ENCODE measurements at regions not wholly inside any gene's neighbourhood (a gene's known extent, or its start where the extent isn't known, plus 50 kb on each side); places are given as distances from the start of the nearest gene placed in this dataset.
A peak's percentile ranks its signal among the peaks of the same experiment; 100 is the strongest.
"Not testable (repeated sequence)": the region's sequence is repeated elsewhere in the genome, so short reads cannot be mapped to it uniquely, and the experiment has no call there.

DNA sequence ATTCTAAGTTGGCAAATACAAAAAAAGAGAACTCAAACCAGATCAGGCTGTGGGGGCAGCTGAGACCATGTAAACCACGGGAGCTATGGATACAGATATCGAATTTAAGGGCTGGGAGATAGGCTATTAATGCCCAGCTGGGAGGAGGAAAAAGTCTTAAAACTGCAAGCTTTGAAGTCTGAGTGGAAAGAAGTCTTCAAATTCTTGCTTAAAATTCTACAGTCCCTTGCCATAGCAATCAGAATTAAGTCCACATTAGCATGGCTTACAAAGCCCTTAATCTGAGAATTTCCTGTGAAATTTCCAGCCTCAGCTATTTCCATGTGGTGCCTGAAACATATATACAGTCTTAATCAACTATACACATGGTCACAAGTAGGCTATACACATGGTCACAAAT is 465.0 kb upstream of the HSF2 start:
- TF ChIP-seq ZFX (IDR thresholded peaks at IDR 0.05; ENCODE audit: borderline replicate concordance) = no peak
- TF ChIP-seq, protein P1, sequence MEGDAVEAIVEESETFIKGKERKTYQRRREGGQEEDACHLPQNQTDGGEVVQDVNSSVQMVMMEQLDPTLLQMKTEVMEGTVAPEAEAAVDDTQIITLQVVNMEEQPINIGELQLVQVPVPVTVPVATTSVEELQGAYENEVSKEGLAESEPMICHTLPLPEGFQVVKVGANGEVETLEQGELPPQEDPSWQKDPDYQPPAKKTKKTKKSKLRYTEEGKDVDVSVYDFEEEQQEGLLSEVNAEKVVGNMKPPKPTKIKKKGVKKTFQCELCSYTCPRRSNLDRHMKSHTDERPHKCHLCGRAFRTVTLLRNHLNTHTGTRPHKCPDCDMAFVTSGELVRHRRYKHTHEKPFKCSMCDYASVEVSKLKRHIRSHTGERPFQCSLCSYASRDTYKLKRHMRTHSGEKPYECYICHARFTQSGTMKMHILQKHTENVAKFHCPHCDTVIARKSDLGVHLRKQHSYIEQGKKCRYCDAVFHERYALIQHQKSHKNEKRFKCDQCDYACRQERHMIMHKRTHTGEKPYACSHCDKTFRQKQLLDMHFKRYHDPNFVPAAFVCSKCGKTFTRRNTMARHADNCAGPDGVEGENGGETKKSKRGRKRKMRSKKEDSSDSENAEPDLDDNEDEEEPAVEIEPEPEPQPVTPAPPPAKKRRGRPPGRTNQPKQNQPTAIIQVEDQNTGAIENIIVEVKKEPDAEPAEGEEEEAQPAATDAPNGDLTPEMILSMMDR (IDR thresholded peaks at IDR 0.05) = no peak
- H3K27ac ChIP-seq = no peak overlapping the region

DNA sequence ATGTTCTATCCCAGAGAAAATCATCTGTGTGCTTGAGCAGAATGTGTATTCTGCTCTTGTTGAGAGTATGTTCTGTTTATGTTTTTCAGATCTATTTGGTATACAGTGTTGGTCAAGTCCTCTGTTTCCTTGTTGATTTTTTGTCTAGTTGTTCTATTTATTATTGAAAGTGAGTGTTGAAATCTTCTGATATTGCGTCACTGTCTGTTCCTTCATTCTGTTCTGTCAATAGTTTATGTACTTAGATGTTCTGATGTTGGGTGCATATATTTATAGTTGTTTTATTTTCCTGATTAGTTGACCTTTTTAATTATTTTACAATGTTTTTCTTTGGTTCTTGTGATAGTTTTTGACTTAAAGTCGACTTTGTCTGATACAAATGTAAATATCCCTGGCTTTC is 458.7 kb upstream of the HSF2 start:
- H3K27ac ChIP-seq = no peak overlapping the region
- TF ChIP-seq, protein P1 (IDR thresholded peaks at IDR 0.05) = no peak
- no peak for TF ChIP-seq ZFX (IDR thresholded peaks at IDR 0.05; ENCODE audit: borderline replicate concordance)

DNA sequence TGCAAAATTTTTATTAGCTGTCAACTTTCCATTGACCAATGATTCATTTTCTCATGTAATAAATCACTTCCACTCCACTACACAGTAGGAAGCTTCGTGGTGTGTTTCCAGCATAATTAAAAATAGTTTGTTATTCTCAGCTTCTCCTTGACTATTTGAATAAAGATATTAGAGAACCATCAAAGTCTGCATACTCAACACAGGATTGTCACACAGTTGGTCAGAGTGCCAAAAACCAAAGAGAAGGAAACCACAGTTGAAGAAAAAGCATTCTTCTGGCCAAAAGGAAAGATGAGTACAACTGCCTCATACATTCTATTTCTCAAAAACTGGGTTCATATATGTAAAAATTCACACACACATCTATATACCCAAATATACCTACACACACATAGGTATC is 455.1 kb upstream of the HSF2 start:
- no peak overlapping the region for H3K27ac ChIP-seq
- no peak for TF ChIP-seq ZFX (IDR thresholded peaks at IDR 0.05; ENCODE audit: borderline replicate concordance)
- TF ChIP-seq, protein P1 (IDR thresholded peaks at IDR 0.05) = no peak

DNA sequence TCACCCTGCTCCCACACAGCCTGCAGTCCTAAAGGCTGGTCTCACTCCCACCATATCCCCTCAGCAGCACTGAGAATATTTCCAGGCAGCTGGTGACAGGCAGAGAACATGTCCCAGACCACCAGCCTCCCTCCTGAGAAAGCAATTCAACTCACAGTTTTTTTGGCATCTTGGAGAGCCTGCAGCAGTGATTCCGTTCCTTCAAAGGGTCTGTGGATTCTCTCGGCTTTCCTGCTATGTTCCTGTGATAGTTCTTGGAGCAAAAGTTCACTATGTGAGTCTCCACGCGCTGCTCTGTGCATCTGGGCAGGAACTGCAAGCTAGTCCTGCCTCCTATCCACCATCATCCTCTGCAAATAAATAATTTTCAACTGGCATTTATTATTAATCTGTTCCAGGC is 448.3 kb upstream of the HSF2 start:
- no peak overlapping the region for H3K27ac ChIP-seq
- no peak for TF ChIP-seq ZFX (IDR thresholded peaks at IDR 0.05; ENCODE audit: borderline replicate concordance)
- TF ChIP-seq, protein P1 (IDR thresholded peaks at IDR 0.05) = no peak

DNA sequence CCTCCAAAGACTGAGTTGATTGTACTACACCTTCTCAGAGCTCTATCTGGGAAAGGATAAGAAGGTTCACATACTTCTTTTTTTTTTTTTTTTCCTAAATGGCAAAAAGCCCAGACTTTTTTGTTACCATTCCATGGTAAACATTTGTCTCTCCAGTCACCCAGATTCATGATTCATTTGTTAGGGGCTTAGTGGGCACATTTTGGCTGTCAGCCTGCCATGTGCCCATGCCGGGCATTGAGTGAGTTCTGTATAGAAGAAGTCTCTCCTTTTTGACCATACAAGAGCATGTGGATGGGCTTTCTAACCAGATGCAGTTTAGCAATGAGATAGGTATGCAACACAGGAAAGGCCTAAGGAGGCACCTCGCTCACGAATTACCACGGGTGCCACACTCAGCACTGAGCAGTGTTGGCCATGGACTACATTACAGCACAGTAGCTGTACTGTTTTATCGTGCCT is 447.5 kb upstream of the HSF2 start:
- no peak overlapping the region for H3K27ac ChIP-seq
- no peak for TF ChIP-seq ZFX (IDR thresholded peaks at IDR 0.05; ENCODE audit: borderline replicate concordance)
- TF ChIP-seq, protein P1 (IDR thresholded peaks at IDR 0.05) = no peak

DNA sequence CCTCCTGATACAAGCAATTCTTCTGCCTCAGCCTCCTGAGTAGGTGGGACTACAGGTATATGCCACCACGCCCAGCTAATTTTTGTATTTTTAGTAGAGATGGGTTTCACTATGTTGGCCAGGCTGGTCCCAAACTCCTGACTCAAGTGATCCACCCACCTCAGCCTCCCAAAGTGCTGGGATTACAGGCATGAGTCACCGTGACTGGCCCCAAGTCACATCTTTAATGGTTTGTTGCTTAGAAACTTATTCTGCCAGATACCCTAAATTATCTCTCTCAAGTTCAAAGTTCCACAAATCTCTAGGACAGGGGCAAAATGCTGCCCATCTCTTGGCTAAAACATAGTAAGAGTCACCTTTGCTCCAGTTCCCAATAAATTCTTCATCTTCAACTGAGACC is 444.1 kb upstream of the HSF2 start:
- H3K27ac ChIP-seq = not testable (repeated sequence)

DNA sequence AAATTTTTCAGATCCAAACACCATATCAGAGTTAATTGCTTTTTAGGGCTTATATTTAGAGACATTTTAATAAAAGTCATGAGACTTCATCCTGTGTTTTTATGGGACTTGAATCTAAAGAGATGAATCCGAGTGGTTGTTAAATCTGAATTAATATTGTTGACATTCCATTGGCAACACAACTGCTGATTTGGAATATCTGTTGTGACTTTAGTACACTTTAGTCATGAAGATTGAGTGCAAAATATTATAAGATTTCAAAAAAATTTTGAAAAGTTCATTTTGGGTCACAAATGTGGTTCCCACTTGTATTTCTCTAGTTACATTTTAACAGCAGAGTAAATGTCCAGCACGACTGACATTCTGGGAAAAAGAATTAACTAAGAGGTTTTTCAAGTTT is 442.7 kb upstream of the HSF2 start:
- TF ChIP-seq ZFX (IDR thresholded peaks at IDR 0.05; ENCODE audit: borderline replicate concordance) = no peak
- TF ChIP-seq, protein P1 (IDR thresholded peaks at IDR 0.05) = no peak
- no peak overlapping the region for H3K27ac ChIP-seq

DNA sequence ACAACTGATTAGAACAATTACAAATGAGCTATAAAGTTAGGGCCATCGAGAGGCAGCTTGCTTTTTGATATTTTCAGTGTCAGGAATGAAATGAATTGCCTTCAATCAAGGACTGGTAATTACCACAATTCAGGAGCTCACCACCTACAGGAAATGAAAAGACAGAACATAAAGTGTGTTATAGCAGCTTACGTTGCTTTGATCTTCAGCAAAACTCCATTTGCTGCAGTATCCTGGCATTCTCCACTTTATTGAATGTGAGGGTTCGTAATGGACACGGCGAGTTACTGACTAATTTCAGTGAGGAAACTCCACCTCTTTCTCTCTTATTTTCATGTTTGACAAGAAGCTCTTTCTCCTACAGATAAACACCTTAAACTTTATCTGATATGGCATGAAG is 440.0 kb upstream of the HSF2 start:
- peak overlapping the region; percentile 34 for H3K27ac ChIP-seq
- no peak for TF ChIP-seq ZFX (IDR thresholded peaks at IDR 0.05; ENCODE audit: borderline replicate concordance)
- TF ChIP-seq, protein P1 (IDR thresholded peaks at IDR 0.05) = no peak
